NCI-H2029 (cell line): ENCODE measurements at regions not wholly inside any gene's neighbourhood (a gene's known extent, or its start where the extent isn't known, plus 50 kb on each side); places are given as distances from the start of the nearest gene placed in this dataset.
"Not testable (repeated sequence)": the region's sequence is repeated elsewhere in the genome, so short reads cannot be mapped to it uniquely, and the experiment has no call there.

Experiments
- DNase-seq: peaks from one replicate; lab custom pipeline; 2025; lab: John Stamatoyannopoulos, UW

GRCh38 chr10:55899472-55900147 is 461.4 kb downstream of the ZWINT start:
- DNase-seq = not testable (repeated sequence)

- no peak for DNase-seq
Measured at GRCh38 chr10:55897490-55897921, 463.6 kb downstream of the ZWINT start.

DNA sequence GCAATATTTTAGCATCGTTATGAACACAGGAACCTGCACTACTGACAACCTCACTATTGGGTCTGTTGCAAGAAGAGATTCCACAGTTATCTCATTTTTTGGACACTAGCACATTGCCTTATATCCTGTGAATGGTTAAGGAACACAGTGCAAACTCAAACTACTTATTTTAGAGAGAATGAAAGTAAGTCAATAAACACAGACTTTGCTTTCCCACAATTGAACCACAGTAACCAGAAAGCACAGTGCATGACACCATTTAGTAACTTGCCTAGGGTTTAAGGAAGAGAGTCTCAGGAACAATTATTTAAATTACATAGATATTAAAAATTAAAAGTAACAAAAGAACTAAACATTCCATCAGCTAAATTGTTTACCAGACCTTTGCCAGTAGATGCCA is 468.8 kb downstream of the ZWINT start:
- no peak for DNase-seq

DNA sequence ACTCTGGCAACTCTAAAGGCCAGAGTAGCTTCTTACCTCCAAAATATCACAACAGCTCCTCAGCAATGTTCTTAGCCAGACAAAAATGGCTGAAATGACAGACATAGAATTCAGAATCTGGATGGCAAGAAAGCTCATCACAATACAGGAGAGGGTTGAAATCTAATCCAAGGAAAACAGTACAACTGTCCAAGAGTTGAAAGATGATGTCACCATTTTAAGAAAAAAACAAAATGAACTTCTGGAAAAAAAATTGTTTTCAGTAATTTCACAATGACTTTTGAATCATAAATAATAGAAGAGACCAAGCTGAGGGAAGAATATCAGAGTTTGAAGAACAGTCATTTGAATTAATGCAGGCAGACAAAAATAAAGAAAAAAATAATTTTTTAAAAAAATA is 479.5 kb downstream of the ZWINT start:
- DNase-seq = no peak

- no peak for DNase-seq
Measured at GRCh38 chr10:55873485-55873884, 487.6 kb downstream of the ZWINT start.

- no peak for DNase-seq
Measured at GRCh38 chr10:55870186-55870585, 490.9 kb downstream of the ZWINT start.

GRCh38 chr10:55867848-55868247 is 493.2 kb downstream of the ZWINT start:
- no peak for DNase-seq

DNA sequence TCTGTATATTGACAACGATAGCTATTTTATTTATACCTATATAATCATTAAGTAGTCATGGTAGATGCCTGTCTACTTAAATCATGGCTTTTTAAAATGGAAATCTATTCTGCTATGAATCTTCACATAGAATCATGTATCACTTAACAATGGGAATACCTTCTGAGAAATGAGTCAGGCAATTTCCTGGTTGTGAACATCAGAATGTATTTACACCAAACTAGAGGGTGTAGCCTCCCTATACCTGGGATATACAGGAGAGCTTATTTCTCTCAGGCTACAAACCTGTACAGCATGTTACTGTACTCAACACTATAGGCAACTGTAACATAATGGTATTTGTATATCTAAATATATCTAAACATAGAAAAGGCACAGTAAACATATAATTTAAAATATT is 502.3 kb downstream of the ZWINT start:
- DNase-seq = no peak

GRCh38 chr10:55852900-55853299 is 508.2 kb downstream of the ZWINT start:
- DNase-seq = no peak

GRCh38 chr10:55837273-55837672 is 523.8 kb downstream of the ZWINT start:
- no peak for DNase-seq

DNA sequence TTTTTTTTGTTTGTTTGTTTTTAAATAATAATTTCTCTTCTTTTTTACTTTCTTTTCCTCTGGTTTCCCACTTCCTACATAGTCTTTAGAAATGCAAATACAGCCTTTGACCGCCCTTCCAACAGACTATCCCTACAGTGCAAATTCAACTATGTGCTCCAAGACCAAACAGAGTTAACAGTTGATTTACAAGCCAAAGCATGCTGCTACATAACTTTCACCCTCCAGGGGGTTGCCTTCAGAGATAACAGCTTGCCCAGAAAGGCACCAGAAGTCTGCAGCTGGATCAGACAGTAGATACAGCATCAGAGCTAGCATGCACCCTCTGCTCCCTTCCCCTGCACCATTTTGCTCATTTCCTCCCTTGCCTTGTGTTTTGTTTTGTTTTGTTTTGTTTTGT is 539.0 kb downstream of the ZWINT start:
- DNase-seq = no peak

DNA sequence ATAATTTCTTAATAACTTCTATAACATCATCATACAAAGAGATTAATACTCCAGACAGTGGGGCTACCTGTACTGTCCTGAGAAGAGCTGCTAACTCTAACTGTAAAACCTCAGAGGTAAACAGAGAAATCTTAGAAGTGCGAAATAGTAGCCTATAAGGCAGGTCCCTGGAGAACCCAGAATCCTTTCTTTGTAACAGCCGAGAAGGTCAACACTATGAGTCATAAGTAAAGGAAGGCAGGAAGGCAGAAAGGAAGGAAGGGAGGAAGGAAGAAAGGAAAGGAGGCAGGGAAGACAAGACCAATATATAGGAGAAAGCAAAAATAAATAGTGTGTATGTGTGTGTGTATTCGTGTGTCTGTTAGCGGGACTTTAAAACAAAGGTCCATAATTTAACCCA is 540.6 kb downstream of the ZWINT start:
- no peak for DNase-seq

DNA sequence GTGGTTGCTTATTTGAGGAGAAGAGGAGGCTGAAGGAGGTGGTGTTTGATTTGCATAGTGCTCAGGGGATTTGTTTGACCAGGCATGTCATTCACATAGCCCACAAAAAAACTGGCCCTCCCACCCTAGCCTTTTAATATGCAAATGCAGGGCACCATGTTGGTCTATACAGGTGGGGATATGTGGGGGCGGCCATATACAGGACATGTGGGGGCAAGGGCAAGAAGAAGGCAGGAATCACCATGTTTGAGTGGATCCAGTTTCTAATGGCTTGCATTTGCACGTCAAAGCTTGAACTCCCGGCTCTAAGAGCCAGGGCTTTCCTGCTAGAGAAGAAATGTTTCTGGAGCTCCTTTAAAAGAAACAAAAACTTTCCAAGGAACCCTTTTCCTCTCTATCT is 541.0 kb downstream of the ZWINT start:
- no peak for DNase-seq

- DNase-seq = no peak
Measured at GRCh38 chr10:55813451-55814170, 547.4 kb downstream of the ZWINT start.

- no peak for DNase-seq
Measured at GRCh38 chr10:55803055-55803454, 558.0 kb downstream of the ZWINT start.

DNA sequence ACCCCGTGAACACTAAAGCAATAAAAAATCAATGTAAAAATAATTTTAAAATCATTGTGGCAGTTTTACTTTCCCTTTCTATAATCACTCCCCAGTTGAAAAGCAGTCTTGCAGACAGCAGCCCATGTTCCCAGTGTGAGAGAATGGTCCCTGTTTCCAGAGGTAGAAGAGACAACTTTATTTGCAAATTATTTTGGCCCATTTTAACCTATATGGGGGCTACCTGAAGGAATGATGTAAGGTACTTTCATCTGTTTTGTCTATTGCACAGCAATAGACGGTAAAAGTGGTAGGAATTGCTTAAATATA is 559.8 kb downstream of the ZWINT start:
- no peak for DNase-seq

DNA sequence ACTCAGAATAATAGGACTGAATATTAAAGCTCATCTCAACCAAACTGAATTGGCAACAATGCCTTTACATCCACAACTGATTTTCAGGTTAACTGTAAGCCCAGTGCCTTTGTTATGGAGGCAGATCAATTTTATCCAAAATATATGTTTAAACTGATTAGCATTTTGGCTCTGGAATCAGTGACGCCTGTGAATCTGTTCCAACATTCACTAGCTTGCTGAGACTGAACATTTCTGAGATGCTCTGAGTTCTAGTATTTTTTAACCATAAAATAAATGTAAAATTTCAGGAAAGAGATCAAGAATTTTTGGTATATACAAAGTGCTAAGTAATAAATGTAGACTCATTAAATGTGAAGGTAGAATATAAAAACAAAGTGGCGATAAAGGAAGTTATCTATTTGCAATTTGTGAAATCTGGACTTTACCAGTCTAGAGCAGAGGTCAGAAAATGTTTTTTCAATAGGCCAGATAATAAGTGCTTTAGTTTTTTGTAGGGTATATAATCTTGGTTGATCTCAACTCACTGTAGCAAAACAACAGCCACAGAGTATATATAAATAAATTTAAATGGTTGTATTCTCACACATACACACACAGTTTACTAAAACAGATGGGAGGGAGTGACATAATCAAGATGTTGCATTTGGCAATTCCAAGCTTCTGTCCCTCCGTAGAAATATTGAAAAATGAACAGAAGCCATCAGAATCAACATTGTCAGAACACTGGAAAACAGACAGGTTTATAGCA is 560.3 kb downstream of the ZWINT start:
- no peak for DNase-seq

GRCh38 chr10:55793024-55793423 is 568.0 kb downstream of the ZWINT start:
- no peak for DNase-seq

DNA sequence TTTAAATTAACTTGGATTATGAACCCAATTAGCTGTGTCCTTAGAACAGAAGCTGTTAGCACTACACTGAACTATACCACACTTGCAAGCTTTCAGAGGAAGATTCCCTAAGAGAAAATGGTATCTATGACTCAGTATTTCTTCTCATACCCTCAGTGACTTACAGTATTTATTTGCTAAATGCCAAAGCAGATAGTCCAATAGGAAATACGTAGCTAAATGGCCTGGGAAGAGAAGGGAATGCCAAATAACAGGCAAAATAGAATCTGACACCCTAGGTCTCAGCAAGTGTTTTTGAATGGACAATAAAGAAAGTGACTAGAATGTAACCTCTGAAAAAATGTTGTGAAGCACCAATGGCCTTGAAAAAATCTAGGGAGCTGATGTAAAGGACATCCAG is 570.8 kb downstream of the ZWINT start:
- not testable (repeated sequence) for DNase-seq

GRCh38 chr10:55786461-55787050 is 574.5 kb downstream of the ZWINT start:
- no peak for DNase-seq

DNA sequence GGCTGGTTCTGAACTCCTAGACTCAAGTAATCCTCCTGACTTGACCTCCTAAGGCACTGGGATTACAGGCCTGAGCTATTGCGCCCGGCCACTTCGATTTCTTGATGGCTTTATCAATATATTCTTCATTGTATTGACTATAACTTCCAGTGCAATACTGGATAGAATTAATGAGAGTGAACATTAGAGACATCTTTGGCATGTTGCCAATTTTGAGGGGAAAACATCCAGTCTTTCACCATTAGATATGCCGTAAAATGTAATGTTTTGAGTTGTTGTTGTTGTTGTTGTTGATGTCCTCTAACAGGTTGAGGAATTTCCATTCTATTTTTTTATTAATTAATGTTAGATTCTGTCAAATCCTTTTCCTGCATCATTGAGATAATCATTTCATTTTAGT is 578.9 kb downstream of the ZWINT start:
- DNase-seq = no peak

DNA sequence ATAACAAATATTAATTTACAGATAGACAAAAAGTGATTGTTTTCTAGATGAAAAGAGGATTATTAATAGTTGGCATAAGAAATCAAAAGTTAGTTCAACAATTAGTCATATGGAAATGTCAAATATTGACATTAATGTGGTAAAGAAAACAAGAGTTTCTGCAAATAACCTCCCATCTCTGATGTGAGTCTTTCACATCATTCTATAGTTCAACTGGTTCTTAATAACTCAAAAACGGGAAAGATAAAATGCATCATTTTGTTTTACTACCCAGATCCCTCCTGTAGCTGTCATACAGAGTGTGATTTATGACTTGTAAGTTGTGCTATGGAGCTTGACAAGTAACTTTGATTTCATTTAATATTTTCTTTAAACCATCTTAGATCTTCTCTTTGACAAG is 594.8 kb downstream of the ZWINT start:
- DNase-seq = no peak

GRCh38 chr10:55750458-55750857 is 610.6 kb downstream of the ZWINT start:
- DNase-seq = no peak
